IMR-90 (cell line): ENCODE measurements at regions not wholly inside any gene's neighbourhood (a gene's known extent, or its start where the extent isn't known, plus 50 kb on each side); places are given as distances from the start of the nearest gene placed in this dataset.

ENCODE experiments used
- BHLHE40 ChIP-seq: fragments of 150-350 bp; IDR thresholded peaks from 2 replicates; pipeline ENCODE4 v1.6.1; 2016; ENCODE audit warnings: mild to moderate bottlenecking, low read depth, low read length
- CEBPB ChIP-seq: IDR thresholded peaks from 2 replicates; pipeline ENCODE4 v1.6.1; 2012; ENCODE audit warnings: low read depth, low read length, improper control_type of control experiment
- FOS ChIP-seq: fragments of 150-350 bp; IDR thresholded peaks from 2 replicates; pipeline ENCODE4 v1.6.1; 2016; ENCODE audit warnings: low read depth, low read length
- MAZ ChIP-seq: IDR thresholded peaks from 2 replicates; pipeline ENCODE4 v1.6.1; 2012; ENCODE audit warnings: low read depth, mild to moderate bottlenecking, low read length, improper control_type of control experiment, moderate library complexity, borderline replicate concordance
- MXI1 ChIP-seq: IDR thresholded peaks from 2 replicates; pipeline ENCODE4 v1.6.1; 2012; ENCODE audit warnings: low read depth, mild to moderate bottlenecking, low read length, moderate library complexity, borderline replicate concordance
- NFE2L2 ChIP-seq: fragments of 150-350 bp; IDR thresholded peaks from 2 replicates; pipeline ENCODE4 v1.6.1; 2016; ENCODE audit warnings: low read depth, mild to moderate bottlenecking, low read length
- POLR2A ChIP-seq: IDR thresholded peaks from 2 replicates; pipeline ENCODE4 v1.6.1; 2012; ENCODE audit warnings: mild to moderate bottlenecking, low read depth, low read length
- RAD21 ChIP-seq: IDR thresholded peaks from 2 replicates; pipeline ENCODE4 v1.6.1; 2012; ENCODE audit warnings: low read length, improper control_type of control experiment
- RCOR1 ChIP-seq: IDR thresholded peaks from 2 replicates; pipeline ENCODE4 v1.6.1; 2012; ENCODE audit warnings: mild to moderate bottlenecking, low read length, improper control_type of control experiment; ENCODE audit not compliant: insufficient replicate concordance
- RFX5 ChIP-seq: IDR thresholded peaks from 2 replicates; pipeline ENCODE4 v1.8.0; 2012; ENCODE audit warnings: low read depth, mild to moderate bottlenecking, low read length, moderate library complexity
- SMC3 ChIP-seq: fragments of 150-350 bp; IDR thresholded peaks from 2 replicates; pipeline ENCODE4 v1.6.1; 2016; ENCODE audit warnings: low read depth, mild to moderate bottlenecking, antibody characterized with exemption, low read length, moderate library complexity
- USF2 ChIP-seq: fragments of 150-350 bp; IDR thresholded peaks from 2 replicates; pipeline ENCODE4 v1.6.1; 2017; ENCODE audit warnings: mild to moderate bottlenecking, antibody characterized with exemption, low read length, low read depth
- TF ChIP-seq, protein P1 (sequence below): fragments of 150-350 bp; IDR thresholded peaks from 2 replicates; pipeline ENCODE4 v1.6.1; 2016; ENCODE audit warnings: low read depth, mild to moderate bottlenecking, low read length, moderate library complexity, borderline replicate concordance
- TF ChIP-seq, protein P2 (sequence below): conservative IDR thresholded peaks from 2 replicates; pipeline ENCODE4 v1.5.1; 2012; ENCODE audit warnings: mild to moderate bottlenecking, low read depth, low read length, improper control_type of control experiment

DNA sequence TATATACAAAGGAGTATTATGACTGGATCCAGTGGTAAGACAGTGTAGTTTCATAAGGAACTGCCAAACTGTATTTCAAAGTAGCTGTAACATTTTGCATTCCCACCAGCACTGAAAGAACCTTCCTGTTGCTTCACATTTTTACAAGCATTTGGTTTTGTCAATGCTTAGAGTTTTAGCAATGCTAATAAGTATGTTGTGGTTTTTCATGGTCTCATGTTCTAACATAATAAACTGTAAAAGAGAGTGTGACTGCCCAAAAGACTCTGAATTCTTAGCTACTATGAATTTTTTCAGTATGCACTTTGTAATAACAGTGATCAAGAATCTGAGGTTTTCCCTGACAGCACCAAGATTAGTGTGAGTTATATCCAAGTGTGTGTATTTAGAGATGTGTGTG, 604.2 kb downstream of the XIRP2 start:
- TF ChIP-seq BHLHE40 = no peak
- TF ChIP-seq, protein P1, sequence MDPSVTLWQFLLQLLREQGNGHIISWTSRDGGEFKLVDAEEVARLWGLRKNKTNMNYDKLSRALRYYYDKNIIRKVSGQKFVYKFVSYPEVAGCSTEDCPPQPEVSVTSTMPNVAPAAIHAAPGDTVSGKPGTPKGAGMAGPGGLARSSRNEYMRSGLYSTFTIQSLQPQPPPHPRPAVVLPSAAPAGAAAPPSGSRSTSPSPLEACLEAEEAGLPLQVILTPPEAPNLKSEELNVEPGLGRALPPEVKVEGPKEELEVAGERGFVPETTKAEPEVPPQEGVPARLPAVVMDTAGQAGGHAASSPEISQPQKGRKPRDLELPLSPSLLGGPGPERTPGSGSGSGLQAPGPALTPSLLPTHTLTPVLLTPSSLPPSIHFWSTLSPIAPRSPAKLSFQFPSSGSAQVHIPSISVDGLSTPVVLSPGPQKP = no peak
- TF ChIP-seq, protein P2, sequence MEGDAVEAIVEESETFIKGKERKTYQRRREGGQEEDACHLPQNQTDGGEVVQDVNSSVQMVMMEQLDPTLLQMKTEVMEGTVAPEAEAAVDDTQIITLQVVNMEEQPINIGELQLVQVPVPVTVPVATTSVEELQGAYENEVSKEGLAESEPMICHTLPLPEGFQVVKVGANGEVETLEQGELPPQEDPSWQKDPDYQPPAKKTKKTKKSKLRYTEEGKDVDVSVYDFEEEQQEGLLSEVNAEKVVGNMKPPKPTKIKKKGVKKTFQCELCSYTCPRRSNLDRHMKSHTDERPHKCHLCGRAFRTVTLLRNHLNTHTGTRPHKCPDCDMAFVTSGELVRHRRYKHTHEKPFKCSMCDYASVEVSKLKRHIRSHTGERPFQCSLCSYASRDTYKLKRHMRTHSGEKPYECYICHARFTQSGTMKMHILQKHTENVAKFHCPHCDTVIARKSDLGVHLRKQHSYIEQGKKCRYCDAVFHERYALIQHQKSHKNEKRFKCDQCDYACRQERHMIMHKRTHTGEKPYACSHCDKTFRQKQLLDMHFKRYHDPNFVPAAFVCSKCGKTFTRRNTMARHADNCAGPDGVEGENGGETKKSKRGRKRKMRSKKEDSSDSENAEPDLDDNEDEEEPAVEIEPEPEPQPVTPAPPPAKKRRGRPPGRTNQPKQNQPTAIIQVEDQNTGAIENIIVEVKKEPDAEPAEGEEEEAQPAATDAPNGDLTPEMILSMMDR = no peak
- TF ChIP-seq MAZ = no peak
- no peak for TF ChIP-seq USF2
- no peak for TF ChIP-seq MXI1
- no peak for TF ChIP-seq POLR2A
- TF ChIP-seq FOS = no peak
- TF ChIP-seq SMC3 = no peak
- TF ChIP-seq RAD21 = no peak
- TF ChIP-seq NFE2L2 = no peak
- no peak for TF ChIP-seq RFX5
- no peak for TF ChIP-seq RCOR1
- TF ChIP-seq CEBPB = no peak
